ENCODE measurements at regions not wholly inside any gene's neighbourhood (a gene's known extent, or its start where the extent isn't known, plus 50 kb on each side); places are given as distances from the start of the nearest gene placed in this dataset.
"Not testable (repeated sequence)": the region's sequence is repeated elsewhere in the genome, so short reads cannot be mapped to it uniquely, and the experiment has no call there.

GRCh38 chr10:2895594-2896196 is 171.7 kb upstream of the PFKP start:
- in situ Hi-C loops (cut with MboI; ENCODE audit: low sequenced_read_pairs) = no loop called here

- in situ Hi-C loops (cut with MboI; ENCODE audit: low sequenced_read_pairs) = no loop called here
Measured at GRCh38 chr10:2893991-2894390, 173.4 kb upstream of the PFKP start.

- in situ Hi-C loops (cut with MboI; ENCODE audit: low sequenced_read_pairs) = no loop called here
Measured at GRCh38 chr10:2893158-2893845, 174.0 kb upstream of the PFKP start.

GRCh38 chr10:2891770-2892124 is 175.6 kb upstream of the PFKP start:
- in situ Hi-C loops (cut with MboI; ENCODE audit: low sequenced_read_pairs) = no loop called here

DNA sequence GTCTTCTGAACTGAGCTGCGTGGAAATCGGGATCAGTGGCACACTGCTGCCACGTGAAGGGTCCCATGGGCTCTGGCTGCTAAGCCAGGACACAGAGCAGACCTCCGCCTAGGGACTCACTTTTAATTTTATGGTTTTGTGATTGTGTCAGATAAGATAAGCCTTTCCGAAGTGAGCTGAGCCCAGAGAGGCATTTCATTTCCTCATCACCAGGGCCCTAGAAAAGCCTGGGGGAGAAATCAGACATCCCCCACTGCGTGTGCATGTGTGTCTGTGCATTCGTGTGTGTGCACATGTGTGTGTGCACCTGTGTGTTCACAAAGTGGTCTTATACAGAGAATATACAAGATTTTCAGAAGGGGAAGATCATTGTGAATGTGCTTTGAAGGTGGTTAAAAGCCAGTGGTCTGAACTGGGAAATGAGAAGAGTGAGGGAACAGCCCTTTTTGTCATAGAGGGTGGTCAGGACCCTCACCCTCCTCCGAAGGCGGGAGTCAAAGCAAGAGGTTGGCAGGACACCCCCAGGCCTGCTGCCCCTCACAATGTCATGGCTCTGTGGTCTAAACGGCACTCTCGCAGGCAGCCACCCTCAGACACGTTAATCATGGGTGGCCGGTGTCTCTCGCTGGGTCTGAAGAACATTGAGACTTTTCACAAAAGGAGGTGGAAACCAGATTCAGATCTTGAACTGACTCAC is 176.1 kb upstream of the PFKP start:
- in situ Hi-C loops (cut with MboI; ENCODE audit: low sequenced_read_pairs) = no loop called here

GRCh38 chr10:2890093-2890492 is 177.3 kb upstream of the PFKP start:
- in situ Hi-C loops (cut with MboI; ENCODE audit: low sequenced_read_pairs) = no loop called here

DNA sequence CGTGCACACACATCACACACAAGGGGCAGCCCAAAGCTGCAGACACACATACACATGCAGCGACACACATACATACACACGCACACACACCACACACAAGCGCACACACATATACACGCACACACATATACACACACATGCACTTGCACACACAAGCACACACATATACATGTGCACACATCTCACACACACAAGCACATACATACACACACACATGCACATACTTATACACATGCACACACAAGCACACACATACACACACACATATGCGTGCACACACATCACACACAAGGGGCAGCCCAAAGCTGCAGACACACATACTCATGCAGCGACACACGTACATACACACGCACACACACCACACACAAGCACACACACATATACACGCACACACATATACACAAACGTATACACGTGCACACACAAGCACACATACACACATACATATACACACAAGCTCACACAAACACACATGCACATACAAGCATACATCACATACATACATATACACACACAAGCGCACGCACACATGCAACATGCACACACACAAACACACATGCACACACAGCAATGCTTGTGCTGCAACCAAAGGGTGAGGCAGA is 178.8 kb upstream of the PFKP start:
- in situ Hi-C loops (cut with MboI; ENCODE audit: low sequenced_read_pairs) = no loop called here

DNA sequence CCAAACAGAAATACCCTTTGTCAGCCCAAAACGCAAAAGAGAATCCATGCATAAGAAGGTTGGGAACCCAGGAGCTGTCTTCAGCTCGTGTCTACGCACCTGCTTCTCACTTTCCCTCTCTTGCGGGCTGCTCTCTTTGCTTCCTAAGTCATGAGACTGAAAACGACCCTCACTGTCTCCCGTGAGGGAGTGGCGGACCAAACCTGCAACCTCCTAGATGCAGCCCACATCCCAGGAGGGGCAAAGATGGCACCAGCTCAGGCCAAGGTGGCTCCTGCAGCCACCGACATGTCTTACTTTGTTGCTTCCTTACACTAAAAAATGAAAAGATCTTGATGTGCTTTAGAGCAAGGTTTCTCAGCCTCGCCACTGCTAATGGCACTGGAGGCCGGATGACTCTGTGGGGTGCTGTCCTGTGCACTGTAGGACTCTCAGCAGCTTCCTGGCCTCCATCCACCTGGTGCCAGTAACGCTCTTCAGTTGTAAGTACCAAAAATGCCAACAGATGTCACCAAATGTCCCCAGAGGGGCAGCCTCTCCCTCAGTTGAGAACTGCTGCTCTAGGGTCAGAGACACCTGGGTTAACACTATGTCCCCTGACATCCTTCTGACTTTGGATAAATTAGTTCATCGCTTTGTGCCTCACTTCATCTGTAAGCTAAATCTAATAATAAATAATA is 179.8 kb upstream of the PFKP start:
- in situ Hi-C loops (cut with MboI; ENCODE audit: low sequenced_read_pairs) = no loop called here

- in situ Hi-C loops (cut with MboI; ENCODE audit: low sequenced_read_pairs) = no loop called here
Measured at GRCh38 chr10:2886662-2887061, 180.7 kb upstream of the PFKP start.

GRCh38 chr10:2885288-2886278 is 181.8 kb upstream of the PFKP start:
- in situ Hi-C loops (cut with MboI; ENCODE audit: low sequenced_read_pairs) = no loop called here

DNA sequence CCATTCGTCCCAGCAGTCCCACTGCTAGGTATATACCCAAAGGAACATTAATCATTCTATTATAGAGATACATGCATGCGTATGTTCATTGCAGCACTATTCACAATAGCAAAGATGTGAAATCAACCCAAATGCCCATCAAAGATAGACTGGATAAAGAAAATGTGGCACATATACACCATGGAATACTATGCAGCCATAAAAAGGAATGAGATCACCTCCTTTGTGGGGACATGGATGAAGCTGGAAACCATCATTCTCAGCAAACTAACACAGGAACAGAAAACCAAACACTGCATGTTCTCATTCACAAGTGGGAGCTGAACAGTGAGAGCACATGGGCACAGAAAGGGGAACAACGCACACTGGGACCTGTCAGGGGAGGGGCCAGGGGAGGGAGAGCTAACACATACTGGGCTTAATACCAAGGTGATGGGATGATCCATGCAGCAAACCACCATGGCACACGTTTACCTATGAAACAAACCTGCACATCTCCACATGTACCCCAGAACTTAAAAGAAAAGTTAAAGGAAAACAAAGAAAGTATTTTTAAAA is 183.3 kb upstream of the PFKP start:
- in situ Hi-C loops (cut with MboI; ENCODE audit: low sequenced_read_pairs) = not testable (repeated sequence)

DNA sequence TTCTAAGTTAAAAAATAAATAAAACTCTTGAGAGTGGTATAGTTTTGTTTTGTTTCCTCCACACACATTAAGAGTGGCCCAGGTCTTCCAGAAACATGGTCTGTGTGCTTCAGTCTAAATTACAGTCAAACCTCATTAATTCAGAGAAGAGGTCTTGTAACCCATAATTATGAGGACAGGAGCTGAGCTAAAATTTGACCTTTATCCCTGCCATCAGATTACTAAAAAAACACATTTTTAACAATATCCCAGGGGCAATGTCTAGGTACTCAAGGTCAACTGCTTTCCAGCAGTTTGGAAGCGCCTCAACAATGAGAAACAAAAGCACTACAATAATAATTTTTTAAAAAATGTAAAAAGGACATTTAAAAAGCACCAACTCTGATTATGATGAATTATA is 184.1 kb upstream of the PFKP start:
- in situ Hi-C loops (cut with MboI; ENCODE audit: low sequenced_read_pairs) = no loop called here

DNA sequence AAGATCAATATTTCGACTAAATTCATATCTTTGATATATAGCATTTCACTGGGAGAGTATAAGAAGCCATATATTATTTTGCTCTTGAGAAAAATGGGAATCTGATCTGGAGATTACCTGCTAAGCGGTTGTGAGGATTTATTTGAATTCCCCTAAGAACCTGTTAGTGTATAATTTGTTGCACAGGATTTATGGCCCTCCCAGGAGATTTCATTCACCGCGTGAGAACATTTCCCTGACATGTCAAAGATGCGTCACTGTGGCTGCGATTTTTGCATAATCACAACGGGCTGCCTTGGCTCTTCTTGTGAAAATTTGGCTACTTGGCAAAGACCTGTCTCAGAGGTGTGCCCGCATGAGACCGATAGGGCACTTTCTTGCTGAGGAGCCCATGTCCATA is 184.7 kb upstream of the PFKP start:
- in situ Hi-C loops (cut with MboI; ENCODE audit: low sequenced_read_pairs) = no loop called here

DNA sequence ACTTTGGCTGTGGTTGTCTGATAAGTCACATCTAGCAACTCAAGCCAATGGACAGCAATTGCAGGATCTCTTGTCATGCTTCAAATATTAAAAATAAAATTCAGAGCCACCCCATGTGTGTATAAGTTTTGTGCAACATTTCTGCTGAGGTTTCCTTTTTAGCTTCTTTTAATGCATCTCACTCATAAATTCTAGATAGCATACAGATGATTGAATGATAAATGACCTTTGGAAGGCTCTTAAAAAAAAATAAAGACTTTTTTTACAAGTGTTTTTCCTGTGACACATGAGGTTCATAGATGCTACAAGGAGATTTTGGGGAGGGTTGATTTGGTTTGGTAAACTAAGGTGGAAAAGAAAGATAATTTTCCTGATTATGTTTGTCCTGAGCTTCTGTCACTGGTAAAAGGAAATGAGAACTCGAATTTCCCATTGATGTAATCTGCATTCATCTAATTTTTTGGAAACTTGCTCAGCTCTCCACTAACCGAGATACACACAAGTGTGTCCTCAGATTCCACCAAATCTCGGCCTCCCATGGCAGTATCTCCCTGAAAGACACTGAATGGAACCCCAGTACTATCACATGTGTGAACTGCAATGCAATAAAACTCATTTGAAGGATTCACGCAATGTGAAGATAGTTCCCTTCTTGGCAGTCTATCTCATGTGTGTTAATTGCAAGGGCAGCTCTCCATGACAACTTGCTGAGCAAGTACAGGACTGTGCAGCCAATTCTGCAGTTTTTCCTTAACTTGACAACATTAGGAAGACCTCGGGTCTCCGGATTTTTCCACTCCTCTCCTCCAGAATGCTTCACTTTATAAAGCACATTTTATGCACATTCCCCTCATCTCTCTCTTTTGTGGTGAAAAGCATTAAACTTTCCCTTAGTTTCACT is 185.4 kb upstream of the PFKP start:
- in situ Hi-C loops (cut with MboI; ENCODE audit: low sequenced_read_pairs) = no loop called here

DNA sequence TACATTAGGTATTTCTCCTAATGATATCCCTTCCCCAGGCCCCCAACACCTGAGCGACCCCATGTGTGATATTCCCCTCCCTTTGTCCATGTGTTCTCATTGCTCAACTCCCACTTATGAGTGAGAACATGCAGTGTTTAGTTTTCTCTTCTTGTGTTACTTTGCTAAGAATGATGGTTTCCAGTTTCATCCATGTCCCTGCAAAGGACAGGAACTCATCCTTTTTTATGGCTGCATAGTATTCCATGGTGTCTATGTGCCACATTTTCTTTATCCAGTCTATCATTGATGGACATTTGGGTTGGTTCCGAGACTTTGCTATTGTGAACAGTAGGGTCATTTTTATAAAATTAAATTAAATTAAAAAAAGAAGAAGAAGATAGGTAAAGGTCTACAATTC is 187.3 kb upstream of the PFKP start:
- in situ Hi-C loops (cut with MboI; ENCODE audit: low sequenced_read_pairs) = not testable (repeated sequence)

DNA sequence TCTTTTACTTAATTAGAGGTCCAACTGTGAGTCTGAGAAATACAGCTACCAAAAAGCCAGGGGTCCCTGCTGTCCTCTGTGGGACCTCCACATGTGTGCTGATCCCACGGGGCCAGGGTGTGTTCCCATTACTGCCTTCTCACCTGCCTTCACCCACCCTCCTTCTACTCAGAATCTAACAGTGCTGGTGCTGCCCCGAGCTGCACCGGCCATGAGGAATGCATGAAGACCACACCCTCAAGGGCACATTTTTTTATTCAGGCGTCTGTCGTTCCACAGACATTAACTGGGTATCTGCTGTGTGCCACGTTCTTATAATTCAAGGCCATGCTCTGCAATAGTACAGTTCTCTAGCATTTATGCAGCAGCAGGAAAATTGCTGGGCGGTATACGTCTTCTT is 188.5 kb upstream of the PFKP start:
- in situ Hi-C loops (cut with MboI; ENCODE audit: low sequenced_read_pairs) = no loop called here

- in situ Hi-C loops (cut with MboI; ENCODE audit: low sequenced_read_pairs) = no loop called here
Measured at GRCh38 chr10:2876032-2876431, 191.3 kb upstream of the PFKP start.

- in situ Hi-C loops (cut with MboI; ENCODE audit: low sequenced_read_pairs) = no loop called here
Measured at GRCh38 chr10:2874963-2875362, 192.4 kb upstream of the PFKP start.

DNA sequence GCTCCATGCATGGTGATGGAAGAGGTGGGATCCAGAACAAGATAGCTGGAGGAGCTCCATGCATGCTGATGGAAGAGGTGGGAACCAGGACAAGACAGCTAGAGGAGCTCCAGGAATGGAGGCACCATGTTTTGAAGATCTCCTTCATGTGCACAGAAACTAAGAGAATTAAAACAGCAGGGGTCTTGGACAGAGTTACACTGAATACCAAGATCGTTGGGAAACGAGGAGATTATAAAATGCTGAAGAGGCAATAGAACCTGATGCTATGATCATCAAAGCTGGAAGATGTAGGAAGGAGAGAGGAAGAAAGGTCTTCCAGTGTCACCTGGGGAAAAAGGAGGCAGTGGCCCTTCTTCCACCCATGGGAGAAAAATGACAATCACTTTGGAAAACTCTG is 193.6 kb upstream of the PFKP start:
- in situ Hi-C loops (cut with MboI; ENCODE audit: low sequenced_read_pairs) = no loop called here

Data from HL-60/S4 (cell line).